GM21619 (cell line): ENCODE measurements at regions not wholly inside any gene's neighbourhood (a gene's known extent, or its start where the extent isn't known, plus 50 kb on each side); places are given as distances from the start of the nearest gene placed in this dataset.

Experiments used
- ATAC-seq: cut with Tn5 transposase; IDR thresholded peaks from one replicate; pipeline ENCODE4 v1.9.1; 2021; ENCODE audit not compliant: unreplicated experiment

- ATAC-seq = no peak
These were observed 179.4 kb downstream of the RHOU start for GRCh38 chr1:228914700-228915099.

- ATAC-seq = no peak
These were observed 182.1 kb downstream of the RHOU start for GRCh38 chr1:228917342-228917741.

- no peak for ATAC-seq
These were observed 182.5 kb downstream of the RHOU start for GRCh38 chr1:228917755-228918154.

- no peak for ATAC-seq
These were observed 183.1 kb downstream of the RHOU start for GRCh38 chr1:228918335-228918734.

GRCh38 chr1:228919914-228920313 is 184.6 kb downstream of the RHOU start:
- no peak for ATAC-seq

- no peak for ATAC-seq
These were observed 185.6 kb downstream of the RHOU start for GRCh38 chr1:228920831-228921230.

- ATAC-seq = no peak
These were observed 186.2 kb downstream of the RHOU start for GRCh38 chr1:228921481-228921880.

- no peak for ATAC-seq
These were observed 187.6 kb downstream of the RHOU start for GRCh38 chr1:228922722-228923376.

- no peak for ATAC-seq
These were observed 188.9 kb downstream of the RHOU start for GRCh38 chr1:228923973-228924686.

GRCh38 chr1:228925691-228926090 is 190.4 kb downstream of the RHOU start:
- ATAC-seq = no peak

- ATAC-seq = no peak
These were observed 192.1 kb downstream of the RHOU start for GRCh38 chr1:228927421-228927820.

- ATAC-seq = no peak
These were observed 192.9 kb downstream of the RHOU start for GRCh38 chr1:228927946-228928898.

- no peak for ATAC-seq
These were observed 194.3 kb downstream of the RHOU start for GRCh38 chr1:228929476-228930027.

- ATAC-seq = no peak
These were observed 195.2 kb downstream of the RHOU start for GRCh38 chr1:228930479-228930957.

GRCh38 chr1:228933753-228934152 is 198.5 kb downstream of the RHOU start:
- ATAC-seq = no peak

GRCh38 chr1:228935198-228935663 is 200.0 kb downstream of the RHOU start:
- ATAC-seq = no peak

- no peak for ATAC-seq
These were observed 200.8 kb downstream of the RHOU start for GRCh38 chr1:228935855-228936727.

- no peak for ATAC-seq
These were observed 201.6 kb downstream of the RHOU start for GRCh38 chr1:228936881-228937280.

GRCh38 chr1:228937351-228937750 is 202.1 kb downstream of the RHOU start:
- no peak for ATAC-seq
